IPS-18a (cell line): ENCODE measurements at regions not wholly inside any gene's neighbourhood (a gene's known extent, or its start where the extent isn't known, plus 50 kb on each side); places are given as distances from the start of the nearest gene placed in this dataset.

Experiments
- H3K27ac ChIP-seq: one replicate; pipeline ENCODE4 v1.5.1; 2013; ENCODE audit warnings: low read length
- H3K27me3 ChIP-seq: one replicate; pipeline ENCODE4 v1.6.1; 2013; ENCODE audit warnings: mild to moderate bottlenecking, low read length; ENCODE audit not compliant: control insufficient read depth, insufficient read depth
- H3K36me3 ChIP-seq: one replicate; pipeline ENCODE4 v1.6.1; 2013; ENCODE audit warnings: low read depth, low read length; ENCODE audit not compliant: control insufficient read depth
- H3K4me1 ChIP-seq: one replicate; pipeline ENCODE4 v1.6.1; 2013; ENCODE audit warnings: low read depth, low read length; ENCODE audit not compliant: control insufficient read depth
- H3K4me3 ChIP-seq: one replicate; pipeline ENCODE4 v1.5.1; 2013; ENCODE audit warnings: low read length
- H3K9ac ChIP-seq: one replicate; pipeline ENCODE4 v1.6.1; 2013; ENCODE audit warnings: mild to moderate bottlenecking, low read length, moderate library complexity
- H3K9me3 ChIP-seq: one replicate; pipeline ENCODE4 v1.6.1; 2013; ENCODE audit warnings: low read depth, low read length; ENCODE audit not compliant: control insufficient read depth

DNA sequence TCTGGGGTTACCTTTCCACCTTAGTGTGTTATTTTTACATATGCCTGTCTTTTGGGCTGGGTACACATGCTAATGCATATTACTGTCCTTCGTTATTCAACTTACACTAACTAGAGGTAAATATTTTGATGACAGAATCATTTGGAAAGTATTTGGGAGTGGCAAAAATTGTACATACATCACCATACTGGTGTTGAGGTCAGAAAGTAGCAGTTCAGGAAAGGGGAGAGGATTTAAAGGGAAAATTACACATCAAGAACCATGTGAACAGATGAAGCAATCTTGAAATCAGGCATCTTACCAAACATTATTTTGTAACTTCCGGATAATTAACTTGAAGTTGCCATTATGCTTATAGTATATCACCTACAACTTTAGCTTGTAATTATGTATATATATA lies 379.7 kb downstream of the RND3 start:
- H3K27ac ChIP-seq, result no peak overlapping the region
- H3K4me3 ChIP-seq, result no peak overlapping the region
- H3K9ac ChIP-seq, result no peak overlapping the region
- no peaks in the 10 kb centered on the region for H3K4me1 ChIP-seq
- no peaks in the 10 kb centered on the region for H3K27me3 ChIP-seq
- no peaks in the 10 kb centered on the region for H3K36me3 ChIP-seq
- no peaks in the 10 kb centered on the region for H3K9me3 ChIP-seq

DNA sequence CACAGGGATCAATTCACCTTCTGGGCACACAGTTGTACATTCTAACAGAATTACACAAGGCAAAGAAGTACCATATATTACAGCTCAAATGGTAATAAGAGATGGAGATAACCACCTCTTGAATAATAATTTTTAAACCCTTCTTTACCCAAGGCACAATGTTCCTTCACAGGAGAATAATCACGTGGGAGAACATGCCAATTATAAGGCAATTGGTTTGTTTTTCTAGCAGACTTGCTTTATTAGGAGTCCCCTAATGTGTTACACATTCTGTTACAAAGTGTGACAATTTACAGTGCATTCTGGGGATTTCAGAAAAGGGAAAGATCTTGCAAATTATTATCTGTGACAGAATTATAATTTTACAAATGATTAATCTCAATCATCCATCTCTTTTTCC lies 380.3 kb downstream of the RND3 start:
- H3K9ac ChIP-seq, result no peak overlapping the region
- no peaks in the 10 kb centered on the region for H3K27me3 ChIP-seq
- H3K36me3 ChIP-seq, result no peaks in the 10 kb centered on the region
- H3K27ac ChIP-seq, result no peak overlapping the region
- no peaks in the 10 kb centered on the region for H3K4me1 ChIP-seq
- no peak overlapping the region for H3K4me3 ChIP-seq
- no peaks in the 10 kb centered on the region for H3K9me3 ChIP-seq

DNA sequence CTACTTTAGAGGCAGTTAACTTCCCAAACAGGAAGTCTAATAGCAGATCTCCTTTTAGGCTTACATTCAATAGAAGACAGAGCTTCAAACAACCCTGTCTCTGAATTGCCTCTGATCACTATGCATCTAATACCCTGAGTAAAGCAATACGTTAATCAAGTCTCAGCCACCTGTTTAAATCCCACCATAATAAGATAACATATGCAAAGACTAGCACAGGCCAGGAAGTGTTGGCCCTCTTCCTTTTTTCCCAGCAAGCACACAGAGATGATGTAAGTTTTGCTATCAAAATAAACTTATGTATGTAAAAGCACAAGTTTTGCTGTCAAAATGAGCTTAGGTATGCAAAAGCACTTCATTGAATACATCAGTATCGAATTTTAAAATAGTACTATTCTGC lies 385.5 kb downstream of the RND3 start:
- no peak overlapping the region for H3K27ac ChIP-seq
- no peaks in the 10 kb centered on the region for H3K9me3 ChIP-seq
- no peak overlapping the region for H3K4me3 ChIP-seq
- H3K4me1 ChIP-seq, result no peaks in the 10 kb centered on the region
- no peaks in the 10 kb centered on the region for H3K27me3 ChIP-seq
- H3K9ac ChIP-seq, result no peak overlapping the region
- no peaks in the 10 kb centered on the region for H3K36me3 ChIP-seq

DNA sequence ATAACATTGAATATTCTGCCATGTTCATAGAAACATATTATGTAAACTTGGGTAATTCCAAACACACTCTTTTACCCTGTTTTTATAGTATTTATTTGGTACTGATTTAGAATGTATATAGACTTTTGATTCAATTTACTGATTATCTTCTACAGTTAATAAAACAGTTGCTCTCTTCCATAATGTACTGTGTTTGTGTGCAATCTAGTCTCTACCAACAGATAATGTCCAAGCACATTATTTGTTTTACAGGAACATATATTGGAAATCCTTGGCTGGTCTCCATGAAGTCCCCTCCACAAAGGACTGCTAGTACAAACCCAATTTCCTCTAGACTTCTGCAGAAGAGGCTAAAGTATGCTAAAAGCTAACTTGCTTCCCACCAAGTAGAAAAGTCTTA lies 386.6 kb downstream of the RND3 start:
- Histone ChIP-seq H3K4me1 (no peaks in the 10 kb centered on the region), H3K9me3 (no peaks in the 10 kb centered on the region), H3K9ac (no peak overlapping the region), H3K27ac (no peak overlapping the region), H3K27me3 (no peaks in the 10 kb centered on the region), H3K36me3 (no peaks in the 10 kb centered on the region), H3K4me3 (no peak overlapping the region)

DNA sequence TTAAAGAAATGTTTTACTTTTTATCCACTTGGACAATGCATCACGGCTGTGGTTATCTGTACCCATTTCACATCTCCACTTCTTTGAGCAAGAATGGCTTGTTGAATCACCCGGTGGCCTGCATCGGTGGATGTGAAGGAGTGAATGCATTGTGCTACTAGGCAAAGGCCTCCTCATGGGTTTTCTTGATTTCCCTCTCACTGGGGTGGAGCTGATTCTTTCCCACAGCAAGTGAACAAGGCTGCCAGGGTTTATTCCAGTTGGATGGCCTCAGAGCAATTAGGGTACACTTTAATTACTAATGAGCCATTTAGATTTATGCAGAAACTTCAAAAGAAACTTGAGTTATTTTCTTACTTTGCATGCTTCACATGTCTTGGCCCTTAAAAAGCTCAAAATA lies 387.1 kb downstream of the RND3 start:
- no peaks in the 10 kb centered on the region for H3K9me3 ChIP-seq
- no peaks in the 10 kb centered on the region for H3K4me1 ChIP-seq
- H3K36me3 ChIP-seq, result no peaks in the 10 kb centered on the region
- H3K4me3 ChIP-seq, result no peak overlapping the region
- H3K9ac ChIP-seq, result no peak overlapping the region
- H3K27ac ChIP-seq, result no peak overlapping the region
- no peaks in the 10 kb centered on the region for H3K27me3 ChIP-seq

DNA sequence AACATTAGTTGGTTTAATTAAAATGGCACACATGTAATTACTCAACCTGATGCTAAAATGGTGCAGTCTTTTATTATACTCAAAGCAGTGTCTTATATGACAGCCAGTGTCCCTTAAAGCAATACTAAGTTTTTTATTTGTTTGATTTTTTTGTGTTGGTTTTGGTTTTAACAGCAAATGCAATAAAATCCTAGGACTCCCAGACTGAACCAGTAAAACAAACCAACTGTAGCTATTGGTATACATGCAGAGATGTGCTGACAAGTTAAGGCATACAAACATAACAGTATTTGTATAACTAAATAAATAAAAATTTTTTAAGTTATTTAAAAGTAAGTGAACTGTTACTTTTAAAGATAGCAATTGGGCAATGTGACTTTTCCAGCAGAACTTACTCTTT lies 387.7 kb downstream of the RND3 start:
- Histone ChIP-seq H3K4me3 (no peak overlapping the region), H3K4me1 (no peaks in the 10 kb centered on the region), H3K9ac (no peak overlapping the region), H3K27me3 (no peaks in the 10 kb centered on the region), H3K27ac (no peak overlapping the region), H3K9me3 (no peaks in the 10 kb centered on the region), H3K36me3 (no peaks in the 10 kb centered on the region)

DNA sequence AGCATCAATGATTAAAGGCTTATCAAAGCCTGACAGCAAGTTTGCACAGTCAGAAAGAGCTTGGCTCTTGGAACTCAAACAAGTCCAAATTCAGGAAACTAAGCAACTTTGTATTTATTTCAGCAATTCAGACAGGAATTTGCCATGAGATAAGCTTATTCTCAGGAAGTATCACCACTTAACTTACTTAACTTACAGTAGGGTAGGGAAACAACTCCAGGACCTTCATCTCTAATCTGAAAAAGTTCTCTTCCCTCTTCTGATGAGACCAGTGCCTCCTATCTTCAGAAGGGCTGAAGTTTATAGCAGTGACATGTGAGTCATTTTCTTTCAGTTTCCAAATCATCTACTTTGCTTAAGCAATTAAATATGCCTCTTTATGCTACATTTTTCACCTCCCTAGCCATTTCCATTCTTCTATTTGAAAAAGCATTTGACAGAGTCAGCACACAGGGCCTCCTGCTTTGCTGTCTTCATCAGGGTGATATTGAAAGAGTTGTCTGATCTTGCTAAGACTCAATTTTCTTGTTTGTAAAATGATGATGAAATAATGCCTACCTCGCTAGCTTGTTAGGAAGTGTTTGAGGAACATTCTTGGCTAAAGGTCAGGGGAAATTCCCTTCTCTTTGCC lies 389.5 kb downstream of the RND3 start:
- Histone ChIP-seq H3K27ac (no peak overlapping the region), H3K27me3 (no peaks in the 10 kb centered on the region), H3K9me3 (no peaks in the 10 kb centered on the region), H3K4me1 (no peaks in the 10 kb centered on the region), H3K9ac (no peak overlapping the region), H3K4me3 (no peak overlapping the region), H3K36me3 (no peaks in the 10 kb centered on the region)

DNA sequence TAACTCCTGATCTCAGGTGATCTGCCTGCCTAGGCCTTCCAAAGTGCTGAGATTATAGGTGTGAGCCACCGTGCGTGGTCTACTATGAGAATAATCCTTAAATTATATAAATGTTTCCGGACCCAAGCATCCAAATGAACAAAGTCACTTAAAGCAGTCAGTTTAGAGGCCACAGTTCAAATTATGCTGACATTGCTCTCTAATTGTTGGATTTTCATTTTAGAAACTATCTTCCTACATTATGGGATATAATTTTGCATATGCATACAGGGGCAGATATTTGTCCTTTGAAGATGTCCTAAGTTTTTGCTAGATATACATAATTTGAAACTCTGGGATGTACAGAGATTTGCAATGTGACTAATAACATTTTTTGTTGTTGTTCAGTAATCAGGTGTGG lies 390.1 kb downstream of the RND3 start:
- Histone ChIP-seq H3K27ac (no peak overlapping the region), H3K4me3 (no peak overlapping the region), H3K4me1 (no peaks in the 10 kb centered on the region), H3K36me3 (no peaks in the 10 kb centered on the region), H3K27me3 (no peaks in the 10 kb centered on the region), H3K9ac (no peak overlapping the region), H3K9me3 (no peaks in the 10 kb centered on the region)

DNA sequence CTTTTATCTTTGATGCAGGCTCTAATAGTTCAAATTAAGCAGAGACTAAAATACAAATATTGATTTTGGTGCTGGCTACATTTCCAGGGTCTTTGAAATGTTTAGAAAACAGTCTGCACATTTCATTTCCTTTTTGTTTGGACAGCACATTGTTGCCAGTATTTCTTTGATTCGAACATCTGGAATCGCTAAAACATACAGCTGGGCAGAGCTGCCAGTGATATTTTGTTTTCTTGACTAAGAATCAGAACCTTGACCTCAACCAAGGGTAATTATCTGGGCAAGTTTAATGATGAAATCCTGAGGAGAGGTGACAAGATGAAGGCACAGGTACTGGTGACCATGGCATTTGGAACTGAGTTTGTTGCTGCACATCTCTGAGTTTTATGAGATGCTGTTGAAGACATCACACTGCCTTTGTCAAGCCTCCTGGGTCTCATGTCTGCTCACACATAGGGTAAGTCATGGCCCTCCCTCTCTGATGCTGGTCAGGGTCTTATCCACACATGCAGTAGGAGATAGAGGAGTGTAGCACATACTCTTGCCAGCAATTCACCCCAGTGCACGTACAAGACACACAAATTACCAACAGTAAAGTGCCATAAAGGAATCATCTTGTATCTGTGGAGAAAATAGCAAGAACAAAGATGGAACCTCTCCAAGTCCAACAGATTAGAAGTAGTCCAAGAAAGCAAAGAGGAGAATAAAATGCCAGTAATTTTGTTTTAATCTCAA lies 391.9 kb downstream of the RND3 start:
- Histone ChIP-seq H3K9ac (no peak overlapping the region), H3K27me3 (no peaks in the 10 kb centered on the region), H3K4me1 (no peaks in the 10 kb centered on the region), H3K27ac (no peak overlapping the region), H3K4me3 (no peak overlapping the region), H3K9me3 (no peaks in the 10 kb centered on the region), H3K36me3 (no peaks in the 10 kb centered on the region)

DNA sequence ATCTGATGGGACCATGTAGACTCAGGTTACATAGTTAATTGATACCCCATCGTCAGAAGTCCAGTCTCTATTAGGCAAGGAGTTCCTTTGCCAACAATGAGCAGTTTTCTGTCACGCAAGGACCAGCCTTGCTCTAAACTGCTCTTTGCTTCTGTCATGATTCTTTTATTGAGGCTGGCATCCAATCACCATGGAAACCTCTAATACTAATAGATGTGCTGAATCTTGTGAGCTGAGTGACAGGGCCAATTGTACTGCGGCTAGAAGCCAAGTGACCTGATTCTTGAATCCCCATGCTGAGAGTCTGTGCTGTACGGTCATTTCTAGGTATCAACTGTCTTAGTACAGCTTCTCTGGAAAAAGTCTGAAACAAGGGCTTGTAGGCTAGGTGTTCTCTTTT lies 395.6 kb downstream of the RND3 start:
- H3K9me3 ChIP-seq, result no peaks in the 10 kb centered on the region
- no peaks in the 10 kb centered on the region for H3K36me3 ChIP-seq
- H3K27me3 ChIP-seq, result no peaks in the 10 kb centered on the region
- no peak overlapping the region for H3K4me3 ChIP-seq
- H3K4me1 ChIP-seq, result peaks cover 7% of the 10 kb centered on the region
- no peak overlapping the region for H3K27ac ChIP-seq
- no peak overlapping the region for H3K9ac ChIP-seq

DNA sequence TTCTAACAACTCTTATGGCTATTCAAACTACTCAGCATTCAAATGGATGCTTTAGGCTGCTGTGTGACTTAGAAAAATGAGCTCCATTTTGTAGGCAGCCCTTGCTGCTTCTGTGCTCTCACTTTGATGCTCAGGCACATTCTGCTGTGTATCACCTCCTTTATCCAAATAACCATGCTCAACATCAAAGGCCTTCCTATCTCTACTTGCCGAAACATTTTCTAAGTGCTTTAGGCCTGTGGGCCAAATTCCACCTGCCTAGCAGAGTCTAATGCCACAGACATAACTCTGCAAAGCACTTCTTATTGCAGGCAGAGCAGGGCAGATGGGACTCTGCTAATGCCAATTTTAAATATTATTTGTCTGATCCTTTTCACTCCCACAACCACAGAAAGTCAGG lies 397.4 kb downstream of the RND3 start:
- Histone ChIP-seq H3K4me1 (peaks cover 7% of the 10 kb centered on the region), H3K27me3 (no peaks in the 10 kb centered on the region), H3K27ac (no peak overlapping the region), H3K4me3 (no peak overlapping the region), H3K9me3 (no peaks in the 10 kb centered on the region), H3K9ac (no peak overlapping the region), H3K36me3 (no peaks in the 10 kb centered on the region)

DNA sequence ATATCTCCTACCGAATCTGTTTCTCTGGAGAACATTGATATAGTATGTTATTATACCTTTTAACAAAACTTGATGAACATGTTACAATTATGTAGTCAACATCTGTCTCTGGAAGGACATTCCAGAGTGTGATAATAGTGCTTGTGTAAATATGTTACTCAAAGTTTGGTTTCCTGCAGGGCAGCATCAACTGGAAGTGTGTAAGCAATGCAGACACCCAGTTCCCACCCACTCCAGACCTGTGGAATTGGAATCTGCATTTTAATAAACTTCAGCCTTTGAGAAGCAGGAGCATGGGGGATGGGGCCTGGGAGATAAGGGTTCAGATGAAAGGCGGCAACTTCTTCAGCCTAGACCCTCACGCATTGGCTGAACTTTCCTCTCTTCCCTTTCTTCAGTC lies 398.9 kb downstream of the RND3 start:
- no peaks in the 10 kb centered on the region for H3K27me3 ChIP-seq
- H3K27ac ChIP-seq, result no peak overlapping the region

More for the DNA sequence above, 398.9 kb downstream of the RND3 start:
- Histone ChIP-seq H3K4me3 (no peak overlapping the region), H3K4me1 (peaks cover 7% of the 10 kb centered on the region), H3K9ac (no peak overlapping the region), H3K9me3 (no peaks in the 10 kb centered on the region), H3K36me3 (no peaks in the 10 kb centered on the region)
